Progenitor cell of endocrine pancreas (in vitro differentiated cells): ENCODE measurements at regions not wholly inside any gene's neighbourhood (a gene's known extent, or its start where the extent isn't known, plus 50 kb on each side); places are given as distances from the start of the nearest gene placed in this dataset.

ENCODE experiments used
- DNase-seq: peaks from one replicate; pipeline ENCODE4 v3.0.0; 2021; ENCODE audit warnings: low spot score; ENCODE audit not compliant: unreplicated experiment
- H3K27ac Mint-ChIP-seq: 2 replicates; pipeline ENCODE4 v1.8.0; 2021; ENCODE audit warnings: mild to moderate bottlenecking, moderate library complexity, mixed read lengths
- H3K27me3 Mint-ChIP-seq: 2 replicates; pipeline ENCODE4 v1.8.0; 2021; ENCODE audit warnings: mixed read lengths
- H3K36me3 Mint-ChIP-seq: 2 replicates; pipeline ENCODE4 v1.8.0; 2022; ENCODE audit warnings: mixed read lengths; ENCODE audit not compliant: insufficient read depth
- H3K4me1 Mint-ChIP-seq: 2 replicates; pipeline ENCODE4 v1.8.0; 2021; ENCODE audit warnings: low read depth, mixed read lengths
- H3K4me3 Mint-ChIP-seq: 2 replicates; pipeline ENCODE4 v1.8.0; 2021; ENCODE audit warnings: low read depth, mild to moderate bottlenecking, moderate library complexity, mixed read lengths
- H3K9me3 Mint-ChIP-seq: 2 replicates; pipeline ENCODE4 v1.8.0; 2021; ENCODE audit warnings: low read depth, mixed read lengths
- TF ChIP-seq, protein P1 (sequence below): fragments of 200-600 bp; sonication (generic); IDR thresholded peaks from one replicate; pipeline ENCODE4 v1.5.0; 2021; ENCODE audit warnings: antibody characterized with exemption, mild to moderate bottlenecking; ENCODE audit not compliant: unreplicated experiment

DNA sequence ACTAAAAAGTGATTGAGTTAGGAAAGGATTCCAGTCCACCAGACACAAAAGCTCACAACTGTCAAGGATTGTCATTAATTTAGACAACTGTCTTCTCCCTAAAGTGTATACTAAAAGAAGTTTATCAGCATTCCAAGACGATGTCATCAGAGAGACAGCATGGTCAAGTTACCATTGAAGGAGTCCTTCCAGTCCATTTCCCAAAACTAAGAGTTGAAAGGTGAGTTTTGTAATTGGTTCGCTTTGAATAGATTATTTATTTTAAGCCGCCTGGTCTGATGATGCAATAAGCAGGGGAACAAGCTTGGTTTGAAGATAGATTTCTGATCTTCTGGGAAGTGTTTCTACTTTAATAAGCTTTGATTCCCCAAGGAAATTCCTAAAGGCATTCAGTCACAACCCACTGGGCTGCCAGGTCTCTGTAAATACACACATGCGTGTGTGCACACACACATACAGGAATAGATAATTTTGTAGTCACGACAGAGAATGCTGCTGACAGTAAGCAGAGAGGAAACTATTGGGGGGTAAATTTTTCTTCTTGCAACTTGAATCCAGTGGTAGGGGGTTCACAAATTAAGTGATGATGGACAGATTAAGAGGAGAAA lies 234.8 kb downstream of the PIK3R1 start:
- Mint-ChIP-seq H3K9me3 (no peaks in the 10 kb centered on the region), H3K4me1 (peaks cover 2% of the 10 kb centered on the region), H3K27me3 (peaks cover 3% of the 10 kb centered on the region), H3K36me3 (no peaks in the 10 kb centered on the region), H3K4me3 (no peak overlapping the region), H3K27ac (no peak overlapping the region)
- TF ChIP-seq, protein P1, sequence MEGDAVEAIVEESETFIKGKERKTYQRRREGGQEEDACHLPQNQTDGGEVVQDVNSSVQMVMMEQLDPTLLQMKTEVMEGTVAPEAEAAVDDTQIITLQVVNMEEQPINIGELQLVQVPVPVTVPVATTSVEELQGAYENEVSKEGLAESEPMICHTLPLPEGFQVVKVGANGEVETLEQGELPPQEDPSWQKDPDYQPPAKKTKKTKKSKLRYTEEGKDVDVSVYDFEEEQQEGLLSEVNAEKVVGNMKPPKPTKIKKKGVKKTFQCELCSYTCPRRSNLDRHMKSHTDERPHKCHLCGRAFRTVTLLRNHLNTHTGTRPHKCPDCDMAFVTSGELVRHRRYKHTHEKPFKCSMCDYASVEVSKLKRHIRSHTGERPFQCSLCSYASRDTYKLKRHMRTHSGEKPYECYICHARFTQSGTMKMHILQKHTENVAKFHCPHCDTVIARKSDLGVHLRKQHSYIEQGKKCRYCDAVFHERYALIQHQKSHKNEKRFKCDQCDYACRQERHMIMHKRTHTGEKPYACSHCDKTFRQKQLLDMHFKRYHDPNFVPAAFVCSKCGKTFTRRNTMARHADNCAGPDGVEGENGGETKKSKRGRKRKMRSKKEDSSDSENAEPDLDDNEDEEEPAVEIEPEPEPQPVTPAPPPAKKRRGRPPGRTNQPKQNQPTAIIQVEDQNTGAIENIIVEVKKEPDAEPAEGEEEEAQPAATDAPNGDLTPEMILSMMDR: no peak
- DNase-seq: no peak

DNA sequence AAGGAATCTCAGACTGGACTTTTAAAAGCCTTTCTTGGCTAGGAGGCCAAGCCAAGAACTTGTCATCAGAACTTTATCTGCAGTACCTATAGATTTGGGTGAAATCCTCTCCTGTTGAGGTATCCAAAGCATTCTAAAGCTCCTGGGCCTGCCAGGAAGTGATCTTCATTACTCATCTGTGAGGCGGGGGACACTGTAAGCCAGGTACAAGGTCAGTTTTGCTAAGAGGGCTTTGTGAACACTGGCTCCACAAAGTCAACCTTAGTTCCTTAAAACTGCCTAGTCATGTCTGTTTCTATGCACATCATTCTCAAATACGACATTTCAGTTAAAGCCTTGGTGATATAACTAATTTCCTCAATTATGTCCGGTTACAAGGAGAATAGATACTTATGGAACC lies 236.7 kb downstream of the PIK3R1 start:
- H3K4me1 Mint-ChIP-seq: peaks cover 8% of the 10 kb centered on the region
- peaks cover 3% of the 10 kb centered on the region for H3K27me3 Mint-ChIP-seq
- no peaks in the 10 kb centered on the region for H3K36me3 Mint-ChIP-seq
- no peak for DNase-seq
- TF ChIP-seq, protein P1: no peak
- H3K9me3 Mint-ChIP-seq: no peaks in the 10 kb centered on the region
- no peak overlapping the region for H3K27ac Mint-ChIP-seq
- no peak overlapping the region for H3K4me3 Mint-ChIP-seq

DNA sequence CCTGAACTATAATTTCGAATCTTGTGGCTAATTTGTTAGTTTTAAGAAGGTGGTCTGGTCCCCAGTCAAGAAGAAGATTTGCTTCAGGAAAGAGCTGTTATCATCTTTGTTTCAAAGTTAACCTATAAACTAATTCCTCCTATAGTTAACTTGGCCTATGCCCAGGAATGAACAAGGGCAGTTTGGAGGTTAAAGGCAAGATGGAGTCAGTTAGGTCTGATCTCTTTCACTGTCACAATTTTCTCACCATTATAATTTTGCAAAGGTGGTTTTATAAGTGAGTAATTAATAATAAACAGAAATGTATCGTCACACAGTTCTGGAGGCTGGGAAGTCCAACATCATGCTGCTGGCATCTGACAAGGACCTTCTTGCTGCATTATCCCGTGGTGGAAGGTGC lies 238.6 kb downstream of the PIK3R1 start:
- H3K9me3 Mint-ChIP-seq: no peaks in the 10 kb centered on the region
- H3K27me3 Mint-ChIP-seq: no peaks in the 10 kb centered on the region
- H3K4me3 Mint-ChIP-seq: no peak overlapping the region
- no peak overlapping the region for H3K27ac Mint-ChIP-seq
- H3K36me3 Mint-ChIP-seq: no peaks in the 10 kb centered on the region
- TF ChIP-seq, protein P1: no peak
- H3K4me1 Mint-ChIP-seq: peaks cover 22% of the 10 kb centered on the region
- no peak for DNase-seq

DNA sequence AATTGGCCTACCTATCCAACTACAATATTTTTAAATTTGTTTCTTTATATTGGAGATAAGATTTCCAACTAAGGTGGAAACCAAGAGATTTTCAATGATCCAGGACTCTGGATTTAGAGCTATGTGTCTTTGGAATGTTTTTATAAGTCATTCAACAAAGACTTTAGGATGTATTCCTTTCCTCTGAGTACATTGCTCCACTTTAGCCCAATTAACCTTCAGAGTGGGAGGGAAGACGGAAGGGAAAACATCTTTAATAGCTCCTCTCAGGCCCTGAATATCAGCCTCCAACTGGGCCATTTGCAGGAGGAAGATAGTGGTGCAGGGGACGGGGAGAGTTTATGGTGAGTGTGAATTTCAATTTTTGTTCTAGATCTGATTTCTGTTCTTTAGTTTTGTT lies 239.2 kb downstream of the PIK3R1 start:
- H3K4me3 Mint-ChIP-seq: no peak overlapping the region
- no peak for DNase-seq
- H3K9me3 Mint-ChIP-seq: no peaks in the 10 kb centered on the region
- TF ChIP-seq, protein P1: no peak
- H3K27ac Mint-ChIP-seq: no peak overlapping the region
- H3K36me3 Mint-ChIP-seq: no peaks in the 10 kb centered on the region
- peaks cover 26% of the 10 kb centered on the region for H3K4me1 Mint-ChIP-seq
- H3K27me3 Mint-ChIP-seq: no peaks in the 10 kb centered on the region

DNA sequence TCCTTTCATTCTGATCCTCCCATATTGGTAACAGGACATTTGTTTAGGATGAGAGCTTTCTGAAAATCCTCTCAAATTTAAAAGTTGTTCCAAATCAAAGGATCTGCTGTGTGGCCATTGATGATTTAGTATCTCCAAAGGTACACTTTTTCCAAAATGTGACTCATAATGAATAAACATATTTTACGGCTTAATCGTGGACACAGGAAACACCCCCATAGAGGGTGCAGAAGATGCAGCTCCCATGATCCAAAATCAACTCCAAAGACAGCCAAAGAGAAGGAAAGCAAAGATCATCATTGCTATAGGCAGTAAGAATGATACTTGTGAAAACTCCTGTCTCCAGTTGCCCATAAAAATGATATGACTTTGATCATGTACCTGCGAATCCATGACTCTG lies 239.7 kb downstream of the PIK3R1 start:
- H3K27ac Mint-ChIP-seq: no peak overlapping the region
- no peaks in the 10 kb centered on the region for H3K27me3 Mint-ChIP-seq
- no peak for DNase-seq
- no peaks in the 10 kb centered on the region for H3K9me3 Mint-ChIP-seq
- no peak overlapping the region for H3K4me3 Mint-ChIP-seq
- no peaks in the 10 kb centered on the region for H3K36me3 Mint-ChIP-seq
- peaks cover 28% of the 10 kb centered on the region for H3K4me1 Mint-ChIP-seq
- TF ChIP-seq, protein P1: no peak
